ENCODE measurements at regions not wholly inside any gene's neighbourhood (a gene's known extent, or its start where the extent isn't known, plus 50 kb on each side); places are given as distances from the start of the nearest gene placed in this dataset.

- TF ChIP-seq CTCF (IDR thresholded peaks at IDR 0.05) (no peak), EP300 (IDR thresholded peaks at IDR 0.05; ENCODE audit: low read depth) (no peak), POLR2A (IDR thresholded peaks at IDR 0.05) (no peak), POLR2AphosphoS5 (IDR thresholded peaks at IDR 0.05) (no peak)
Observed at GRCh38 chr6:81304466-81304865, 448.0 kb downstream of the TENT5A start.

Data from transverse colon (tissue), 4 donors.